GM23338 (cell line): ENCODE measurements at regions not wholly inside any gene's neighbourhood (a gene's known extent, or its start where the extent isn't known, plus 50 kb on each side); places are given as distances from the start of the nearest gene placed in this dataset.

Experiments used
- ATAC-seq: fragments of 200-7000 bp; cut with Tn5 transposase; 3 replicates; pipeline ENCODE4 v1.9.1; 2020
- DNase-seq: peaks from one replicate; pipeline ENCODE4 v3.0.0-alpha.2; 2015; ENCODE audit warnings: low spot score
- H2AFZ ChIP-seq: fragments of 200-600 bp; sonication (generic); 2 replicates; pipeline ENCODE4 v1.8.0; 2016; ENCODE audit warnings: antibody characterized with exemption, mild to moderate bottlenecking, moderate library complexity
- H3F3A ChIP-seq: fragments of 200-600 bp; sonication (generic); replicated peaks from 2 replicates; pipeline ENCODE4 v1.8.0; 2017; ENCODE audit warnings: antibody characterized with exemption, mixed run types, low read depth
- H3K27ac ChIP-seq: fragments of 200-600 bp; sonication (generic); 2 replicates; pipeline ENCODE4 v1.6.1; 2016; ENCODE audit warnings: low read depth
- H3K27me3 ChIP-seq: fragments of 200-600 bp; sonication (generic); 2 replicates; pipeline ENCODE4 v1.8.0; 2016; ENCODE audit warnings: mild to moderate bottlenecking, mixed run types, moderate library complexity; ENCODE audit not compliant: insufficient read depth
- H3K36me3 ChIP-seq: fragments of 200-600 bp; sonication (generic); 2 replicates; pipeline ENCODE4 v1.8.0; 2016; ENCODE audit warnings: mild to moderate bottlenecking; ENCODE audit not compliant: insufficient read depth
- H3K4me1 ChIP-seq: fragments of 200-600 bp; sonication (generic); 2 replicates; pipeline ENCODE4 v1.8.0; 2016; ENCODE audit warnings: mild to moderate bottlenecking, moderate library complexity; ENCODE audit not compliant: insufficient read depth
- H3K4me2 ChIP-seq: fragments of 200-600 bp; sonication (generic); 2 replicates; pipeline ENCODE4 v1.7.1; 2017; ENCODE audit warnings: mixed run types
- H3K4me3 ChIP-seq: fragments of 200-600 bp; sonication (generic); 2 replicates; pipeline ENCODE4 v1.6.1; 2016; ENCODE audit warnings: mixed run types
- H3K79me2 ChIP-seq: fragments of 200-600 bp; sonication (generic); replicated peaks from 2 replicates; pipeline ENCODE4 v1.8.0; 2017; ENCODE audit warnings: mild to moderate bottlenecking; ENCODE audit not compliant: insufficient read depth
- H3K9me2 ChIP-seq: fragments of 200-600 bp; sonication (generic); 2 replicates; pipeline ENCODE4 v1.8.0; 2017; ENCODE audit not compliant: insufficient read depth
- H4K20me1 ChIP-seq: fragments of 200-600 bp; sonication (generic); replicated peaks from 2 replicates; pipeline ENCODE4 v1.8.0; 2017; ENCODE audit warnings: mild to moderate bottlenecking; ENCODE audit not compliant: insufficient read depth
- H3K27ac Mint-ChIP-seq: 2 replicates; pipeline ENCODE4 v1.8.0; 2020; ENCODE audit warnings: inconsistent platforms, mild to moderate bottlenecking, moderate library complexity, mixed read lengths
- H3K27me3 Mint-ChIP-seq: 3 replicates; pipeline ENCODE4 v1.8.0; 2022; ENCODE audit warnings: low read depth, mild to moderate bottlenecking, moderate library complexity, mixed read lengths, inconsistent platforms; ENCODE audit not compliant: insufficient read depth, poor library complexity
- H3K36me3 Mint-ChIP-seq: 3 replicates; pipeline ENCODE4 v1.8.0; 2021; ENCODE audit warnings: low read depth, mild to moderate bottlenecking, inconsistent platforms, moderate library complexity, mixed read lengths
- H3K4me1 Mint-ChIP-seq: 3 replicates; pipeline ENCODE4 v1.8.0; 2020; ENCODE audit warnings: mild to moderate bottlenecking, inconsistent platforms, mixed read lengths
- H3K4me3 Mint-ChIP-seq: 3 replicates; pipeline ENCODE4 v1.8.0; 2021; ENCODE audit warnings: moderate library complexity, mild to moderate bottlenecking, inconsistent platforms, mixed read lengths
- H3K9me3 Mint-ChIP-seq: 3 replicates; pipeline ENCODE4 v1.8.0; 2020; ENCODE audit warnings: moderate library complexity, mild to moderate bottlenecking, inconsistent platforms, mixed read lengths
- CTCF ChIP-seq, 2 experiments: fragments of 200-600 bp in 1 of 2; sonication (generic) in 1 of 2; conservative IDR thresholded peaks; 2 replicates each; pipeline versions ENCODE4 v1.5.1 to v1.6.1; 2016 to 2017; ENCODE audit warnings: antibody characterized with exemption in 2 of 2, low read depth in 2 of 2, mild to moderate bottlenecking in 2 of 2, moderate library complexity in 1 of 2
- ETS1 ChIP-seq: IDR thresholded peaks from 2 replicates; pipeline ENCODE4 v1.6.1; 2016; ENCODE audit warnings: antibody characterized with exemption
- EZH2 ChIP-seq: fragments of 200-600 bp; sonication (generic); IDR thresholded peaks from one replicate; pipeline ENCODE4 v1.8.0; 2017; ENCODE audit warnings: antibody characterized with exemption, mild to moderate bottlenecking, low read depth; ENCODE audit not compliant: unreplicated experiment
- JUNB ChIP-seq: IDR thresholded peaks from one replicate; pipeline ENCODE4 v1.6.1; 2016; ENCODE audit warnings: antibody characterized with exemption; ENCODE audit not compliant: unreplicated experiment
- NANOG ChIP-seq: IDR thresholded peaks from 2 replicates; pipeline ENCODE4 v1.6.1; 2016; ENCODE audit warnings: antibody characterized with exemption, borderline replicate concordance
- ZNF462 ChIP-seq: fragments of 250-450 bp; sonication (Bioruptor Pico); IDR thresholded peaks from 2 replicates; pipeline ENCODE4 v1.5.0; 2020; ENCODE audit warnings: mild to moderate bottlenecking, moderate library complexity

- Histone ChIP-seq H2AFZ (peak overlapping the region; percentile 20), H3F3A (no peaks in the 10 kb centered on the region), H3K36me3 (no peaks in the 10 kb centered on the region), H3K4me2 (no peak overlapping the region), H3K9me2 (no peaks in the 10 kb centered on the region), H3K4me3 (no peak overlapping the region), H3K27me3 (no peaks in the 10 kb centered on the region), H3K4me1 (no peaks in the 10 kb centered on the region; the same call in 1 of the 2 replicates), H3K27ac (no peak overlapping the region), H3K79me2 (no peaks in the 10 kb centered on the region), H4K20me1 (no peaks in the 10 kb centered on the region)
- DNase-seq (no peak), ATAC-seq (no peak)
- Mint-ChIP-seq H3K36me3 (no peaks in the 10 kb centered on the region), H3K27me3 (no peaks in the 10 kb centered on the region), H3K27ac (no peak overlapping the region), H3K9me3 (no peaks in the 10 kb centered on the region), H3K4me3 (no peak overlapping the region), H3K4me1 (peaks cover 15% of the 10 kb centered on the region)
- TF ChIP-seq NANOG (no peak), ZNF462 (CRISPR knock-in tag) (no peak), JUNB (no peak), ETS1 (no peak), CTCF (conservative IDR thresholded peaks at IDR 0.05; ENCODE audit: low read depth in 2 of 2) (peak in 1 of 2 experiments; percentile 39; a peak in 3 of 4 replicates), EZH2 (no peak)
Observed at GRCh38 chr13:97067017-97067895, 73.0 kb upstream of the OXGR1 start.
